ENCODE measurements at regions not wholly inside any gene's neighbourhood (a gene's known extent, or its start where the extent isn't known, plus 50 kb on each side); places are given as distances from the start of the nearest gene placed in this dataset.

DNA sequence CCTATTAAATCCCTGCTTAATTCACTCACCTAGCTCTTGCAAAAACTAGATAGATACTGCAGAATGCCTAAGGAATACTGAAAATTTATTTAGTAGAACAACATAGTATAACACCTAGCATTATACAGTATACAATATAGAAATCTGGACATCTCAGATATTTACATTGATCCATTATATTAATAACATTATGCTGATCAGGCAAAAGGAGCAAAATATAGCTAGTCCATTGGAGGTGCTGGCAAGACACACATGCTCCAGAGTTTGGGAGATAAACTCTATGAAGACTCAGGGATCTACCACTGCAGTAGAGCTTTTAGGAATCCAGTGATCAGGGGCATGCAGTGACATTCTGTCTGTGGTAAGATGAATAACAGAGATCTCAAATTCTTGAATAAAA lies 357.6 kb downstream of the TBC1D4 start:
- H3K9me3 Mint-ChIP-seq (ENCODE audit: low read depth), result no peaks in the 10 kb centered on the region
- peaks cover 5% of the 10 kb centered on the region for H3K27me3 Mint-ChIP-seq
- H3K4me3 Mint-ChIP-seq, result no peak overlapping the region
- no peaks in the 10 kb centered on the region for H3K36me3 Mint-ChIP-seq
- H3K27ac Mint-ChIP-seq, result no peak overlapping the region
- no peaks in the 10 kb centered on the region for H3K4me1 Mint-ChIP-seq (ENCODE audit: low read depth)

DNA sequence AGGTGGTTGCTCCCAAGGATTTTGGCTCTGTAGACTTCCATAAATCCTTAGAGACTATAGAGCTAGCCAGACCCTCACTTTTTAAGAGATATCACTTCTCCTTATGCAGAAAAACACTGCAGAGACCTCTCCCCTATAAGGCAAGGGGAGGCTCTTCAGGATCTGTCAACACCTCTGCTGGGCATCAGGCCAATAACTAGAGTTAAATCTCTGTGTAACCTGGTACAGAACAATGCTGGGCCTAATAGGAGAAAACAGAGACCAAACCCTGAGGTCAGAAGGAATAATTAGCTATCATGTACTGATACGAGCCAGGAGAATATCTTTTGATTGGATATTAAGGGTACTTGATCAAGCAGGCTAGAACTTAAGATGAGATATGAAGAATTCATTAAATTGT lies 358.5 kb downstream of the TBC1D4 start:
- Mint-ChIP-seq H3K4me1 (ENCODE audit: low read depth) (no peaks in the 10 kb centered on the region), H3K27ac (no peak overlapping the region), H3K27me3 (peaks cover 5% of the 10 kb centered on the region), H3K36me3 (no peaks in the 10 kb centered on the region), H3K4me3 (no peak overlapping the region), H3K9me3 (ENCODE audit: low read depth) (no peaks in the 10 kb centered on the region)

DNA sequence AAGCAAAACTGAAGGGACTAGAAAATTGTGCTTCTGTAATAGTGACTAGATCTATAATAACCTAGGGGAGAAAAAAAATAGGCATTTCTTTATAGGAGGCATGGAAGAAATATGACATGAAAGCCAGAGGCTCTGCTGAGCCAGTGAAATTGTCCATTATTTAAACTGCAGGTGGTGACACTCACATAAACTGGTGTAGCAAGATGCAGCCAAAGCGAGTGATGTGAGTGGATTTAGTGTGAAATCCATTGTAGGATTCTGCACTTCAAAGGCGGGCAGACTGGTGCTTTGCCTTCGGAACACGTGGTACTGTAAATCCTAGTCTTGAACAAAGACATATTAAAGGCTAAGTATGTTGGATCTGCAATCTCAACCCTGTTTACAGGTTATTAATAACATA lies 361.9 kb downstream of the TBC1D4 start:
- peaks cover 2% of the 10 kb centered on the region for H3K27me3 Mint-ChIP-seq
- no peaks in the 10 kb centered on the region for H3K36me3 Mint-ChIP-seq
- H3K4me1 Mint-ChIP-seq (ENCODE audit: low read depth), result no peaks in the 10 kb centered on the region
- no peak overlapping the region for H3K4me3 Mint-ChIP-seq
- H3K9me3 Mint-ChIP-seq (ENCODE audit: low read depth), result no peaks in the 10 kb centered on the region
- H3K27ac Mint-ChIP-seq, result no peak overlapping the region

DNA sequence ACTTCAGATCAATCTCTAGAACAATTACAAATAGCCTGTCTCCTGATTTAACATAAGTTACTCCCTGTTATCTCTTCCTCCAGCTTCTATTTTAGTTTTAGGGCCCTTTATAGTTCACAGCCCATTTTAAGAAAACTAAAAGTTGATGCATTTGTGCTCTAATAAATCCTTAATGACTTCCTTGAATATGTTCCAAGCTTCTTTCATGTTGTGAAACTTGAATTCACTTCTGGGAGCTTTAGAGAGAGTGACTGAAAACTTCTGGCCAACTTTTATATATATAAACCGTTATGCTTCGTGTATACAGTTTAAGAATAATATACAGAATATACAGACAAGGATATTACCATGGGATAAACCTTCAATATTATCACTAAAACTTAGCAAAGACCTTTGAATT lies 366.8 kb downstream of the TBC1D4 start:
- Mint-ChIP-seq H3K9me3 (ENCODE audit: low read depth) (no peaks in the 10 kb centered on the region), H3K36me3 (no peaks in the 10 kb centered on the region), H3K27ac (no peak overlapping the region), H3K4me3 (no peak overlapping the region), H3K4me1 (ENCODE audit: low read depth) (no peaks in the 10 kb centered on the region), H3K27me3 (no peaks in the 10 kb centered on the region)

DNA sequence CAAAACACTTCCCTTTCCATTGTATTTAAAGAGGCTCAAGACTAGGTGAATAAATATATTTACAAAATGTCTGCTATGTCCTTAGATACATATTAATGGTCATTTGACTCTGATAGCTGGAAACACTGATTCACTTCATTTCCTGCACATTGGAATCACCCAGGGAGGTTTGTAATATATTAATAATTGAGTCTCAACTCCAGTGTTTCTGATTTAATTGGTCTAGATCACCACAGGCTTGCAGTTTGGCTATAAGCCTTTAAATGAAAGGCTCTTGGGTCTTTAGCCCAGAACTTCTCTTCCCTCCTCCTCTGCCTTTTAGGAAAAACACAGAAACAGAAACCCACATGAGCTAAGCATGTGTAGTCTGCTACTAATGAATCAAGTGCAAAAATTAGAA lies 378.0 kb downstream of the TBC1D4 start:
- H3K27ac Mint-ChIP-seq, result no peak overlapping the region
- H3K36me3 Mint-ChIP-seq, result no peaks in the 10 kb centered on the region
- H3K9me3 Mint-ChIP-seq (ENCODE audit: low read depth), result no peaks in the 10 kb centered on the region
- no peaks in the 10 kb centered on the region for H3K4me1 Mint-ChIP-seq (ENCODE audit: low read depth)
- peaks cover 26% of the 10 kb centered on the region for H3K27me3 Mint-ChIP-seq
- H3K4me3 Mint-ChIP-seq, result no peak overlapping the region

DNA sequence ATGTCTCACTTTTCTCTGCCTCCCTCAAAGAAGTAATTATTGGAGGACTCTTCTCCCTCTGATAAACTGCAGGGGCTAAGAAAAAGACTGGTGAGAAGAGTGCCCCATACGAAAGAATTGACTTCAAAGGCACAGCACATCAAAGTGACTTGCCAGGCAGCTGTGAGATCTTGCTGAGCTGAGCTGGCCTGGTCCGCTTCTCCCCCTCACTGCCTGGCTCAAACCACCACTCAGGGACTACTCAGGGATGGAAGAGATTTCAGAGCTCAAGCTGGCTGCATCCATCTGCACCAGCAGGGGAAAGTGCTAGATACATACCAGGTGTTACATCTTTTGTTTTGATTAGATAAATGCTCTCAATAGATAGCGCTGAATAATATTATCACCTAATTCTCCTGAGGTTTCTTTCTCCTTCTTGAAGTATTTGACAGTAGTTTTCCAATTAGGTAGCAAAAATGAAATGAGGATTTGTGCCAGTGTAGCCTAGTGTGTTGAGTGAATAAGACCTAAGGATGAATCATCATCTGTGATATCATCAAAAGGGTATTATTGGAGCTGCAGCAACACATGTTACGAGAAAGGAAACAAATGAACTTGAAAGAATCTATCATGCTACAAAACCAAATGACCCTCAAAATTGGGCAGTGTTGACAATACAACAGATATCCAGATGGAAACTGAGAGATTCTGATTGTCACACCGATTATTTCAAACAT lies 379.8 kb downstream of the TBC1D4 start:
- no peaks in the 10 kb centered on the region for H3K4me1 Mint-ChIP-seq (ENCODE audit: low read depth)
- no peak overlapping the region for H3K27ac Mint-ChIP-seq
- peaks cover 17% of the 10 kb centered on the region for H3K27me3 Mint-ChIP-seq
- H3K4me3 Mint-ChIP-seq, result no peak overlapping the region
- H3K9me3 Mint-ChIP-seq (ENCODE audit: low read depth), result no peaks in the 10 kb centered on the region
- H3K36me3 Mint-ChIP-seq, result no peaks in the 10 kb centered on the region

DNA sequence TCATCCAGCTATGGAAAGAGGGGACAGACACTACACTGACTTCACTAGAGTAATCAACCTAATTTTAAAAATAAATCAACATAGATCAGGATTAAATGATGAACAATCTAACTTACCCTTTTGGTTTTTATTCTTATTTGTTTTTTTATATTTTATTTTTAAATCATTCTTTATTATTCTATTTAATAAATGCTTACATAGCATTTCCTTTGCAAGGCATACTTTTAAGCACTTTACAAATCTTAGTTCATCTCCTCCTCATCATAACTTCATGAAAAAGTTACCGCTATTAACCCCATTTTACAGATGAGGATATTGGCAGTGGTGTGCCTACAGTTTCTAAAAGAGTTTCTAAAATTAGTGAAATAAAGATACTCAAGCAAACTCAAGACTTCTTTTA lies 380.6 kb downstream of the TBC1D4 start:
- H3K27ac Mint-ChIP-seq, result no peak overlapping the region
- no peak overlapping the region for H3K4me3 Mint-ChIP-seq
- H3K27me3 Mint-ChIP-seq, result peaks cover 15% of the 10 kb centered on the region
- H3K36me3 Mint-ChIP-seq, result no peaks in the 10 kb centered on the region
- no peaks in the 10 kb centered on the region for H3K9me3 Mint-ChIP-seq (ENCODE audit: low read depth)
- no peaks in the 10 kb centered on the region for H3K4me1 Mint-ChIP-seq (ENCODE audit: low read depth)

DNA sequence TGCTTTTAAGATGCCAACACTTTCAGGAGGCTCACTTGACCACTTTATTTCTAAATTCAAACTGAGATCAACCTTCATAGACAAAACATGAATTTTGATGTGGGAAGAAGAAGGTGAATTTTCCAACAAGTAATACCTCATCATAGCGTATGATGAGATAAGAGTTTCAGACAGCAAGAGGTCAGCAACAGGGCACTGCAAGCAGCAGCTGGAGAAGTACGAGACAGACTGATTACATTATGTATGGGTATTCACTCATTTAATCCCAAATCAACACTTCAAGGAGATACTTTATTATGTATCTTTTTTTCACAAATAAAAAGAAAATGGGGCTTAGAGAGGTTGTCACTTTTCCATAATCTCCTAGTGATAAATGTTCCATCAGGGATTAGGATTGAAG lies 389.8 kb downstream of the TBC1D4 start:
- Mint-ChIP-seq H3K4me3 (no peak overlapping the region), H3K9me3 (ENCODE audit: low read depth) (no peaks in the 10 kb centered on the region), H3K36me3 (no peaks in the 10 kb centered on the region), H3K27ac (no peak overlapping the region), H3K27me3 (peaks cover 5% of the 10 kb centered on the region), H3K4me1 (ENCODE audit: low read depth) (peaks cover 6% of the 10 kb centered on the region)

DNA sequence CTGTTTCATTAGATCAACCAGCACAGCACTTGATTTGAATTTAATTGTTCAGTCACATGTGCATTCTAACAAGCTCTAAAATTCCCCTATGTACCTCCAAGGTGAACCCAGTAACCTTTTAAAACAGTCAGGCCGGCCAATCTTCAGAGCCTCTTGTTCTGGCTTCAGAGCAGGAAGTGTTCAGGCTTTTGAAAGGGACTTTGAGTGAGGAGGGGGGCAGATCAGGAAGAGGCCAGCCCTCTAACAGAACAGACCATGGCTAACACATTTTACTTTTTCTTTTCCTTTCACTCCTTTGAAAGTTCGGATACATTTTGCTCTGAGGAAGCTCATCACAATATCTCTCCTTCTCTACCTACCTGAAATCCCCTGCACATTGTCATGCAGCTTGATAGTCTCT lies 390.3 kb downstream of the TBC1D4 start:
- no peak overlapping the region for H3K4me3 Mint-ChIP-seq
- no peaks in the 10 kb centered on the region for H3K9me3 Mint-ChIP-seq (ENCODE audit: low read depth)
- peaks cover 5% of the 10 kb centered on the region for H3K27me3 Mint-ChIP-seq
- peaks cover 6% of the 10 kb centered on the region for H3K4me1 Mint-ChIP-seq (ENCODE audit: low read depth)
- no peak overlapping the region for H3K27ac Mint-ChIP-seq
- H3K36me3 Mint-ChIP-seq, result no peaks in the 10 kb centered on the region

DNA sequence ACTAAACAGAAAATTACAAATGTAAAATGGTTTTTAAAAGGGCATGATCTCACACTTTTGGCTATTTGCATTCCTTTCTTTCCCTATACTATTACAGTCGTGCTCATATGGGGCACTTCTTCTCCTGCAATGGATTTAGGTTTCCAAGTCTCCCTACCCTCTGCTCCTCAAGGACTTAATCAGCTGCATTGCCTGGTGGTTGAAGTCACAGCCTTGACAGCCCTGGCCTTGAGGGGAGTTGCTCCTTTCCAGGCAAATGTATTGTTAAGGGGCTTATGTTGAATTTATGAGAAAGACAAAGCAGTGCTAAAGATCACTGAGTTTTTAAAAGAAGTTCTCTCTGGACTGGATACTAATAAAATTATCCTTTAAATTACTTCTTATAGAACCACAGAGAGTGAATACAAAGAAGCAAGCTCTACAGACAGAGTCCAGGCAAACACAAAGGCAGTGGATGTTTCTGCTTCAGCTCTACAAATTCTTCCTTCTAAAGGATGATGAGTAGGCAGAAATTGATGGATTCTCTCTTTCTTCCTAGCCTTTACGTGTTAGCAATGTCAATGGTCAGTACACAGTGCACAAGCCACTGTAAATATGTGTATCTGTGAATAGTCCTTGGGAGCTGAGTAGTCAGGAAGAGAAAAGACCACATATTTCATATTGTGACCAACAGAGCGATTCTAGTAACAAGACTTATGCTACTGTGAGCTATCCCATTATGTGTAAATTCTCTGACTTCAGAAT lies 390.9 kb downstream of the TBC1D4 start:
- Mint-ChIP-seq H3K4me3 (no peak overlapping the region), H3K4me1 (ENCODE audit: low read depth) (peaks cover 6% of the 10 kb centered on the region), H3K27me3 (peaks cover 5% of the 10 kb centered on the region), H3K27ac (no peak overlapping the region), H3K36me3 (no peaks in the 10 kb centered on the region), H3K9me3 (ENCODE audit: low read depth) (no peaks in the 10 kb centered on the region)

DNA sequence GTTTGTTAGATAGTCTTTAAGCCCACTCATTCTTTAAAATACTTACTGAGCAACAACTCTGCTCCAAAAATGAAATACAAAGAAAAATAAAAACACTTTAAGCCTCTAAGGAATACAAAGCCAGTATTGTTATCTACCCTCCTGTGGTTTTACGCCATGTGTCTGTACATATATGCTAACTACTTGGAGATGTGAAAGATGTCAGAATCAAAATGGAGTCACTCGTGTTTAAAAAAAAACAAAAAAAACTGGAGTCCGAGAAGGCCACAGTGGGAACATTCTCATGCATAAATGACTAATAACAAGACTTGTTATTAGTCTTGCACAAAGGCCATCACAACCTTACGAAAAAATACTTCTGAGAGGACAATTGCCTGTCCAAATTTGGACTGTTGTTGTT lies 393.1 kb downstream of the TBC1D4 start:
- Mint-ChIP-seq H3K36me3 (no peaks in the 10 kb centered on the region), H3K4me1 (ENCODE audit: low read depth) (peaks cover 6% of the 10 kb centered on the region), H3K27ac (no peak overlapping the region), H3K4me3 (no peak overlapping the region), H3K9me3 (ENCODE audit: low read depth) (no peaks in the 10 kb centered on the region), H3K27me3 (peaks cover 4% of the 10 kb centered on the region)

DNA sequence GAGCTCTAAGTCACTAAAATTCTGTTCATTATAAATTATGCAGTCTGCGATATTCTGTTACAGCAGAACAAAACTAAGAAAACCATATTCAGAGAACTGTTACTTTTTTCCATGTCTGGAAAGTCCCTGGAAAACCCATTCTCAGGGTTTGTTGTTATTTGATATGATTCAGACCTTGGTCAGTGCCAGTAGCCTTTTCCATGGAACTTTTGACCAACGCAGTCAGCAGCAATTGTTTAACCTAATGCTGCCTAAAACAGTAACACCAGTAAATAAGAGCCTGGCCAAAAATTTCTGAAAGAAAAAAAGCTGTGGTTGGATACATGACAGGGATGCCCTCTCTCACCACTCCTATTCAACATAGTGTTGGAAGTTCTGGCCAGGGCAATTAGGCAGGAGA lies 402.7 kb downstream of the TBC1D4 start:
- H3K27me3 Mint-ChIP-seq, result peaks cover 17% of the 10 kb centered on the region
- no peaks in the 10 kb centered on the region for H3K9me3 Mint-ChIP-seq (ENCODE audit: low read depth)
- H3K36me3 Mint-ChIP-seq, result no peaks in the 10 kb centered on the region
- H3K4me1 Mint-ChIP-seq (ENCODE audit: low read depth), result no peaks in the 10 kb centered on the region
- no peak overlapping the region for H3K4me3 Mint-ChIP-seq
- H3K27ac Mint-ChIP-seq, result no peak overlapping the region

DNA sequence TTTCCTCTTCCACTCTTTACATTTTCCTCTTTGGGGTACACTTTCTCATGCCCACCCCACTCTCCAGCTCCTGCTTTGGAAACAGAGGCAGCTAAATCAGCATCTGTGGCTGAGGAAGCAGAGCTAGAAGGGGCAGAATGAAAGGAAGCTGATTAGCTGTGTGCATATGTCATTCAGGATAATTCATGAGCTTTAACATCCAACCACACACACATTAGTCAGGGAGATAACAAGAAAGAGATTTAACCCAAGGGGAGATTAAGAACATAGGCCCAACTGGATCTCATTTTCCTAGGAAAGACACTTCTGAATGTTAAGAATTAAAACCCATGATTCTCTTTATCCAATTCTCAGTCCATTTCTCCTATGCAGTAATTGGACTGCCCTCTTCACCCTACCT lies 405.5 kb downstream of the TBC1D4 start:
- Mint-ChIP-seq H3K4me1 (ENCODE audit: low read depth) (no peaks in the 10 kb centered on the region), H3K9me3 (ENCODE audit: low read depth) (no peaks in the 10 kb centered on the region), H3K27ac (no peak overlapping the region), H3K27me3 (peaks cover 18% of the 10 kb centered on the region), H3K36me3 (no peaks in the 10 kb centered on the region), H3K4me3 (no peak overlapping the region)

DNA sequence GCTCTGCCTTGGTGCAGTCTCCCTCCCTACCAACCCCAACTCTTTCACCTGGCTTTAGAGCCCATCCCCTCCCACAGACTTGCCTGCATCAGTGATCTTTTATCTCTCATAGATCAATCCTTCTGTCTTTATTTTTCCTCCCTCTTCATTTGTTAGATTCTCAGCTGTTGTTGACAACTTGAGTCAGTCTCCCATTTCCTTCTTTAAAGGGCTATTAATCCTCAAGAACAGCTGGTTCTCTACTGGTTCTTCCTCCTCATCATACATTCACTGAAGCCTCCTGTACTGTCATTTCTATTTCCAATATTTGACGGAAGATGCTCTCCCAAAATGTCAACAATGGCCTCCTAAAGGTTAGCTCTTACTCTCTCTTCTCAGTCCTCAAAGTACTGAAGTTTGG lies 408.2 kb downstream of the TBC1D4 start:
- H3K36me3 Mint-ChIP-seq, result no peaks in the 10 kb centered on the region
- peaks cover 18% of the 10 kb centered on the region for H3K27me3 Mint-ChIP-seq
- H3K9me3 Mint-ChIP-seq (ENCODE audit: low read depth), result no peaks in the 10 kb centered on the region
- no peak overlapping the region for H3K4me3 Mint-ChIP-seq
- no peaks in the 10 kb centered on the region for H3K4me1 Mint-ChIP-seq (ENCODE audit: low read depth)
- no peak overlapping the region for H3K27ac Mint-ChIP-seq

DNA sequence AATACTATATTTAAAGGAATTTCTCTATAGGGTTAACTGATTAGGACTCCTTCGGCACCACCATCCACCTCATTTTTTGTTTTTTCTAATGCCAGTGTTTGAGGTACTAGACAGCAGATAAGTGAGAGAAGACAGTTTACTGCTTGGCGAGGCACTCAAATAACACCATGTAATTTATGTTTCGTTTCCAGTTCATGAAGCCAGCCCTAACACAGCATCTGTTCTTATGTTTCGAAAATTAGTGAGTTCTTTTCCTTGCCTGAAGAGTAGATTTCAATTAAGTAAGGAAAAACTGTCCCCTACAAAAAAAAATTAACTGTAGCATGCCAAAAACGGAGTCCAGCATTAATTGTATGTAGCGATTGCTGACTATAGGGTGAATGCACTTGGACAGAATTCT lies 409.1 kb downstream of the TBC1D4 start:
- Mint-ChIP-seq H3K4me3 (no peak overlapping the region), H3K4me1 (ENCODE audit: low read depth) (no peaks in the 10 kb centered on the region), H3K27ac (no peak overlapping the region), H3K27me3 (peaks cover 11% of the 10 kb centered on the region), H3K36me3 (no peaks in the 10 kb centered on the region), H3K9me3 (ENCODE audit: low read depth) (no peaks in the 10 kb centered on the region)

DNA sequence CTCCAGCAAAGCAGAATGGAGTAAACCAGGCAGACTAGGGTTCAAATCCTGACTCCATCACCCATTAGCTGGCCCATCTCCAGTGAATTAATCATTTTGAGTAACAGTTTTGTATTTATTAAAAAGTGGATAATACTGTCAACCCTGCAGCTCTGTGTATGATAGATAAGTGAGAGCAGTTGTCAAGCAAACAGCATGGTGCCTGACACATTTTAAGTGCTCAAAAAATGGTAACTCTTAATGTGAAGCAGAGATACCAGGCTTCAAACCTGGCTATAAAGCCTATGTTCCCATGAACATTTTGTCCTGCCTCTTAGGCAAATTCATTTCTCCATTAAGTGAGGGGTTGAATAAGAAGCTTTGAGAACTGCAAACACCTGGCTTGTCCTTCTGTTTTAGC lies 409.6 kb downstream of the TBC1D4 start:
- H3K9me3 Mint-ChIP-seq (ENCODE audit: low read depth), result no peaks in the 10 kb centered on the region
- no peak overlapping the region for H3K4me3 Mint-ChIP-seq
- peaks cover 1% of the 10 kb centered on the region for H3K4me1 Mint-ChIP-seq (ENCODE audit: low read depth)
- H3K36me3 Mint-ChIP-seq, result no peaks in the 10 kb centered on the region
- no peak overlapping the region for H3K27ac Mint-ChIP-seq
- peaks cover 9% of the 10 kb centered on the region for H3K27me3 Mint-ChIP-seq

Data from activated naive CD8-positive, alpha-beta T cell (primary cell).